Karpas-422 (cell line): ENCODE measurements at regions not wholly inside any gene's neighbourhood (a gene's known extent, or its start where the extent isn't known, plus 50 kb on each side); places are given as distances from the start of the nearest gene placed in this dataset.
"Not testable (repeated sequence)": the region's sequence is repeated elsewhere in the genome, so short reads cannot be mapped to it uniquely, and the experiment has no call there.

Experiments used
- DNase-seq: peaks from one replicate; pipeline ENCODE4 v3.0.0-alpha.2; 2015
- H2AFZ ChIP-seq: fragments of 200-600 bp; sonication (generic); 2 replicates; pipeline ENCODE4 v1.6.1; 2014; ENCODE audit warnings: antibody characterized with exemption, low read length, mixed read lengths
- H3K27ac ChIP-seq: fragments of 200-600 bp; sonication (generic); 2 replicates; pipeline ENCODE4 v1.5.1; 2014; ENCODE audit warnings: mild to moderate bottlenecking, low read length, moderate library complexity
- H3K27me3 ChIP-seq: fragments of 200-600 bp; sonication (generic); 2 replicates; pipeline ENCODE4 v1.6.1; 2014; ENCODE audit warnings: low read length, mixed read lengths
- H3K36me3 ChIP-seq: fragments of 200-600 bp; sonication (generic); 2 replicates; pipeline ENCODE4 v1.6.1; 2014; ENCODE audit warnings: low read length, mixed read lengths; ENCODE audit not compliant: insufficient read depth
- H3K4me1 ChIP-seq: fragments of 200-600 bp; sonication (generic); 2 replicates; pipeline ENCODE4 v1.6.1; 2014; ENCODE audit warnings: mild to moderate bottlenecking, low read length, mixed read lengths
- H3K4me2 ChIP-seq: fragments of 200-600 bp; sonication (generic); 2 replicates; pipeline ENCODE4 v1.6.1; 2014; ENCODE audit warnings: low read length, low read depth, mild to moderate bottlenecking; ENCODE audit not compliant: poor library complexity, severe bottlenecking
- H3K4me3 ChIP-seq: fragments of 200-600 bp; sonication (generic); 2 replicates; pipeline ENCODE4 v1.5.1; 2014; ENCODE audit warnings: mild to moderate bottlenecking, antibody characterized with exemption, low read length, mixed read lengths
- H3K79me2 ChIP-seq: fragments of 200-600 bp; sonication (generic); 2 replicates; pipeline ENCODE4 v1.6.1; 2014; ENCODE audit warnings: mild to moderate bottlenecking, low read length, mixed read lengths
- H3K9ac ChIP-seq: fragments of 200-600 bp; sonication (generic); 2 replicates; pipeline ENCODE4 v1.6.0; 2014; ENCODE audit warnings: low read length
- H3K9me2 ChIP-seq: fragments of 200-600 bp; sonication (generic), shearing (Covaris generic); replicated peaks from 2 replicates; pipeline ENCODE4 v1.6.0; 2014; ENCODE audit warnings: mild to moderate bottlenecking, low read length, moderate library complexity; ENCODE audit not compliant: insufficient read depth
- H3K9me3 ChIP-seq: fragments of 300-700, 200-600 bp; sonication (generic); 2 replicates; pipeline ENCODE4 v1.6.1; 2014; ENCODE audit warnings: low read length, mixed read lengths
- H4K20me1 ChIP-seq: fragments of 200-600 bp; sonication (generic); 2 replicates; pipeline ENCODE4 v1.6.1; 2014; ENCODE audit warnings: mild to moderate bottlenecking, antibody characterized with exemption, low read length, low read depth; ENCODE audit not compliant: insufficient read depth

DNA sequence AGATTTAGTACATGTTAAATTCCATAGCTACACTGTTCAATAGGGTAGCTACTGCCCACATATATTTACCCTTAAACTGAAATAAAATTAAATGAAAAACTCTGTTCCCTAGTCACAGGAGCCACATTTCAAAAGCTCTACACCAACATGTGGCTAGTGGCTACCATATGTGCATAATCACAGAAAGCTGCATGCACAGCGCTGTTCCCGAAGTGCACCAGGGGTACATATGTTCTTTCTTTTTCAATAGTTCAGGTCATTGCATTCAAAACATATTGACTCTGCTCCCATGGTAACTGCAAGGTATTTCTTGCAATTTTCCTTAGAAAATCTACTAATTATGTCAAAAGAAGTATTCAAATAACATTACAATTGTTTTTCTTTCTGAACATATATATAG, 591.2 kb downstream of the PDHA2 start:
- Histone ChIP-seq H3K9ac (no peak overlapping the region), H3K27me3 (no peaks in the 10 kb centered on the region), H3K9me3 (peaks cover 10% of the 10 kb centered on the region), H3K36me3 (no peaks in the 10 kb centered on the region), H3K9me2 (no peaks in the 10 kb centered on the region), H3K79me2 (no peaks in the 10 kb centered on the region), H3K4me2 (no peak overlapping the region), H3K4me1 (no peaks in the 10 kb centered on the region), H3K4me3 (no peak overlapping the region), H3K27ac (no peak overlapping the region), H4K20me1 (no peaks in the 10 kb centered on the region), H2AFZ (no peak overlapping the region)
- DNase-seq = no peak

DNA sequence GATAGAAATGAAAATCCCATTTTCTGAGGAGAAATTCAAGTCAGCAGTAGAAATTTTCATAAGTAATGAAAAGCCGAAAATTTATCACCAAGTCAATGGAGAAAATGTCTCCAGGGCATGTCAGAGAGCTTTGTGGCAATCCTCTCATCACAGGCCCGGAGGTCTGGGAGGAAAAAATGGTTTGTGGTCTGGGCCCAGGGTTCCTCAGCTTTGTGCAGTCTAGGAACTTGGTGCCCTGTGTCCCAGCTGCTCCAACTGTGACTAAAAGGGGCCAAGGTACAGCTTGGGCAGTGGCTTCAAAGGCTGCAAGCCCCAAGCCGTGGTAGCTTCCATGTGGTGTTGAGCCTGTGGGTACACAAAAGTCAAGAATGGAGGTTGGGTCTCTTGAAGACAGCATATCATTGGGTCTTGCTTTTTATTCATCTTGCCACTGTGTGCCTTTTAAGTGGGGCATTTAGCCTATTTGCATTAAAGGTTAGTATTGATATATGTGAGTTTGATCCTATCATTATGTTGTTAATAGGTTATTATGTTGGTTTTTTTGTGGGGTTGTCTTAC, 608.5 kb downstream of the PDHA2 start:
- no peaks in the 10 kb centered on the region for H3K79me2 ChIP-seq
- no peak overlapping the region for H3K4me3 ChIP-seq
- no peaks in the 10 kb centered on the region for H4K20me1 ChIP-seq
- no peak overlapping the region for H2AFZ ChIP-seq
- H3K4me2 ChIP-seq = no peak overlapping the region
- H3K27ac ChIP-seq = no peak overlapping the region
- H3K36me3 ChIP-seq = no peaks in the 10 kb centered on the region
- DNase-seq = no peak
- H3K9ac ChIP-seq = no peak overlapping the region
- H3K9me2 ChIP-seq = no peaks in the 10 kb centered on the region; the same call in 1 of the 2 replicates
- no peaks in the 10 kb centered on the region for H3K4me1 ChIP-seq
- no peaks in the 10 kb centered on the region for H3K27me3 ChIP-seq
- peaks cover 7% of the 10 kb centered on the region; the same call in 1 of the 2 replicates for H3K9me3 ChIP-seq

DNA sequence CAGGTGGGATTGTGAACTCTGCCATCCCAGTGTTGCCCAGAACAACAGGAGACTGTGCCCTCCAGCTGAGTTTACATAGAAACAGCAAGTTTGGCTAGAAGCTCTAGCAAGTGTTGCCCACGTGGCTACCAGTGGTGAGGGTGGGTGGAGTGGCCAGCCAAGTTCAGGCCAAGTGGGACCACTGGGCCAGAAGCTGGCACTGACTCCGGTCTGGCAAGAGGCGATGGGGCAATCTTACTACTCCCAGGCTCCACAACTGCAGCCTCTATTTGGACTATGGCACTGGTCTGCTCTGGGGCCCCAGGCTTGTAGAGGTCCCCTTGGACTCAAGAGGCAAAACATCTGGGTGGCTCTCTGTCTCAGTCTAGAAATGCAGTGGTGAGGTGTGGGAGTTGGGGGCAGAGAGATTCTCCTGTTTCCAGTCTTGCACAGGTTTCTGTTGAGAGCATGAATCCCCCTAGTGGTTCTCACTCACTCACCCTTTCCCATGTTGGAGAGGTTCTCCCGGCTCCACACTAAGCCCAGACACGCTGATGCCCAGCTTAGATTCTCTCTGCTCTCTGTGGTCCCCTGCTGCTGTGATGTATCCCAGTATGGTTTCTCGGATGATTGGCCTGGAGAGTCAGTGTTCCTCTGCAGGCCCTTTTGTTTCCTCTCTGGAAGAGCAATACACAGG, 615.3 kb downstream of the PDHA2 start:
- Histone ChIP-seq H3K79me2 (no peaks in the 10 kb centered on the region), H3K27me3 (no peaks in the 10 kb centered on the region), H3K9me3 (peaks cover 31% of the 10 kb centered on the region), H3K4me3 (no peak overlapping the region), H3K9me2 (no peaks in the 10 kb centered on the region), H4K20me1 (no peaks in the 10 kb centered on the region), H3K4me2 (no peak overlapping the region), H3K9ac (no peak overlapping the region), H3K36me3 (no peaks in the 10 kb centered on the region), H3K27ac (no peak overlapping the region), H3K4me1 (no peaks in the 10 kb centered on the region), H2AFZ (no peak overlapping the region)
- no peak for DNase-seq

DNA sequence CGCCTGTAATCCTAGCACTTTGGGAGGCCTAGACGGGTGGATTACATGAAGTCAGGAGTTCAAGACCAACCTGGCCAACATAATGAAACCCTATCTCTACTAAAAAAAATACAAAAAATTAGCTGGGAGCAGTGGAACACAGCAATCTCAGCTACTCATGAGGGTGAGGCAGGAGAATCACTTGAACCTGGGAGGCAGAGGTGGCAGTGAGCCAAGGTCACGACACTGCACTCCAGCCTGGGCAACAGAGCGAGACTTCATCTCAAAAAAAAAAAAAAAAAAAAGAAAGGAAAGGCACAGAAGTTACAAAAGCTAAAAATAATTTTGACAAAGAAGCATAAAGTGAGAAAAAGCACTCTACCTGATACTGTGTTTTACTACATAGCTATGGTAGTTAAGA, 618.1 kb downstream of the PDHA2 start:
- H3K9me2 ChIP-seq, H3K36me3 ChIP-seq, H3K27me3 ChIP-seq, H2AFZ ChIP-seq, H3K27ac ChIP-seq, H3K9ac ChIP-seq, H3K4me1 ChIP-seq, H3K79me2 ChIP-seq, DNase-seq, H3K4me2 ChIP-seq, H3K4me3 ChIP-seq, H4K20me1 ChIP-seq: not testable (repeated sequence)
- H3K9me3 ChIP-seq = peaks cover 29% of the 10 kb centered on the region

DNA sequence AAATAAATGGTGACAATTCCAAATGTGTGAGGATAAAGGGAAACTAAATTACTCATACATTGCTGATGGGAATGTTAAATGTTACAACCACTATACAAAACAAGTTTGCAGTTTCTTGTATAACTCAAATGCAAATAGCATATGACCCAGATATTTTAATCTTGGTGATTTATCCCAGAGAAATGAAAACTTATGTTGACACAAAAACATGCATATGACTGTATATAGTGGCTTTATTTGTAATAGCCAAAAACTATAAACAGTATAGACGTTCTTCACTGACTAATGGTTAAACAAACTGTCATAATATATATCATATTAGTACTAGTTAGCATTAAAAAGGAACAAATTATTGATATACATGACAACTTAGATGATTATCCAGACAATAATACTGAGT, 619.2 kb downstream of the PDHA2 start:
- Histone ChIP-seq H3K27me3 (no peaks in the 10 kb centered on the region), H3K9ac (no peak overlapping the region), H3K4me3 (no peak overlapping the region), H2AFZ (no peak overlapping the region), H4K20me1 (no peaks in the 10 kb centered on the region), H3K36me3 (no peaks in the 10 kb centered on the region), H3K27ac (no peak overlapping the region), H3K79me2 (no peaks in the 10 kb centered on the region), H3K4me2 (no peak overlapping the region), H3K4me1 (no peaks in the 10 kb centered on the region), H3K9me3 (peaks cover 32% of the 10 kb centered on the region), H3K9me2 (no peaks in the 10 kb centered on the region)
- DNase-seq = no peak

DNA sequence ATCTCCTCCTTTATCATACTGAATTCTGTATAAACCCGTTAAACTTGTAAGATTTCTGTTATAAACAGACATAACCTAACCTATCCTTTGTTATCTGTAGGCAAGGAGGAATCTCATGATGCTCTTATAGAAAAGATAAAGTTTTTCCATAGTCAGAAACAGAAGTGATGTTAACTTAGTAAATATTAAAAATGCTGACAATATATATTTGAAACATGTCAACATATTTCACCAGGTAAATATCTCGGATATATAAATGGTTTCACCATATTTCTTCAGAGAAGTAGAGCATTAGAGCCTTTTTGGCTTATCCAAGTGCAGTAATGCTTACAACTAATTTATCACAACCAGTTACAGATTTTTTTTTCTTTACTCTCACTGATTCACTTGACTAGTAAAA, 625.9 kb downstream of the PDHA2 start:
- no peak for DNase-seq
- no peak overlapping the region for H2AFZ ChIP-seq
- no peaks in the 10 kb centered on the region for H3K9me2 ChIP-seq
- H3K4me3 ChIP-seq = no peak overlapping the region
- H3K79me2 ChIP-seq = no peaks in the 10 kb centered on the region
- no peak overlapping the region for H3K4me2 ChIP-seq
- no peaks in the 10 kb centered on the region for H3K36me3 ChIP-seq
- no peaks in the 10 kb centered on the region for H3K4me1 ChIP-seq
- no peak overlapping the region for H3K9ac ChIP-seq
- no peaks in the 10 kb centered on the region for H4K20me1 ChIP-seq
- H3K9me3 ChIP-seq = peaks cover 25% of the 10 kb centered on the region
- H3K27me3 ChIP-seq = no peaks in the 10 kb centered on the region
- no peak overlapping the region for H3K27ac ChIP-seq

DNA sequence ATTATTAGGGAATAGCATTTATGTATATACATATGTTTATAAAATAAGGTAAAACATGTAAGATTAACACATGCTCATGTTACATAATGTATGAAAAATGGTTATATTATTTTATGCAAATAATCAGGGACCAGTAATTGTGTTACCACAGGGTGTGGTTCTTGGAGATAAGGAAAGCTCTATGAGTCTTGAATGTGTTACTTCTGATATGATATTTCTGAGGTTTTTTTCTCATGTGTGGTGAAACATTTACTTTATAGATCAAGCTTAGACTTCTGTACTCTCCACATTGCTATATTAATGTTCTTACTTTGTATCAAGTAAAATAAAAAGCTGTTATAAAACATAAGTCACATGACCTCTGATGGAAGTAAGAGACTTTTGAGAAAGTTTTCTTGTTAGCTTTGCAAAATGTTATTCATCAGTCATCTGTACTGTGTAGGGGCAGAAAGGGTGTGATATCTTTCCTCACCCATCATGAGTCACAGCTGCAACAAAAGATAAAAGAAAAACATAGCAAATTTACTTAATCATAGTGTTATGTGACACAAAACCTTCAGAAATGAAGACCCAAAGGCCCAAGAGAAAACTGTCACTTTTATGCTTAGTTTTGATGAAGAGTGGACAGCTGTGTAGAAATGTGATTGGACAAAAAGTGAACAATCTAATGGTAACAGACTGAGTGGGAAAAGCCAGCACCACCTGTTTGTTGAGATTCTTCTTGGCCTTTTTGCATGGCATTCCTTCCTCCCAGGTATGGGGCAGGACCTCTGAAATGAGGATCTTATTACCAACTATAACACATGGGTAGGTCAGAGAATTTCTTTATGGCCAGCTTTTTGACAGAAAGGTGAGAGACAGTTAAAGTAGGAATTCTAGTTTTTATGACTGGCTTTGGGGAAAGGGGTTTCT, 632.3 kb downstream of the PDHA2 start:
- H4K20me1 ChIP-seq = no peaks in the 10 kb centered on the region
- no peak overlapping the region for H3K4me3 ChIP-seq
- peaks cover 27% of the 10 kb centered on the region for H3K9me3 ChIP-seq
- no peaks in the 10 kb centered on the region for H3K27me3 ChIP-seq
- no peak overlapping the region for H2AFZ ChIP-seq
- H3K27ac ChIP-seq = no peak overlapping the region
- no peak overlapping the region for H3K4me2 ChIP-seq
- no peaks in the 10 kb centered on the region for H3K4me1 ChIP-seq
- no peaks in the 10 kb centered on the region for H3K9me2 ChIP-seq
- no peak overlapping the region for H3K9ac ChIP-seq
- DNase-seq = no peak
- H3K36me3 ChIP-seq = no peaks in the 10 kb centered on the region
- no peaks in the 10 kb centered on the region for H3K79me2 ChIP-seq

DNA sequence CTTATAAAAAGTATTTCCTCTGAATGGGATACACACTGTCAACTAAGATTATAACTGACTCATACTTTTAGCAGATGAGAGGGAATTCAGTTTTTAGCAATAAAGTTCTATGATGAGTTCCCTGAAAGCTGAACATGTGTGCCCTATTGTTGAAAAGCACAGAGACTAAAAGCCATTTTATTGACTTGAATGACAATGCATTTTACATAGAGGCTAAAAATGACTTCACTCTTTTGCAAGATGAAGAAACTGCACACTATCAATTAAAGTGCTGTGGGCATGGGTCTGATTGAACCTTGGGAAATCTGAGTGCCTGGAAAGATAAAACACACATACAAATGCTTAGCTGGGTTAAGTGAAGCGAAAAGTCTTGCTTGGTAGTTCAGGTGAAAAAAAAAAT, 633.4 kb downstream of the PDHA2 start:
- H3K9ac ChIP-seq = no peak overlapping the region

More for the DNA sequence above, 633.4 kb downstream of the PDHA2 start:
- Histone ChIP-seq H3K4me2 (no peak overlapping the region), H3K9me2 (no peaks in the 10 kb centered on the region), H3K4me1 (no peaks in the 10 kb centered on the region), H3K4me3 (no peak overlapping the region), H3K9me3 (peaks cover 29% of the 10 kb centered on the region), H2AFZ (no peak overlapping the region), H3K79me2 (no peaks in the 10 kb centered on the region), H4K20me1 (no peaks in the 10 kb centered on the region), H3K36me3 (no peaks in the 10 kb centered on the region), H3K27ac (no peak overlapping the region), H3K27me3 (no peaks in the 10 kb centered on the region)
- DNase-seq = no peak
